HepG2 (cell line): ENCODE measurements at regions not wholly inside any gene's neighbourhood (a gene's known extent, or its start where the extent isn't known, plus 50 kb on each side); places are given as distances from the start of the nearest gene placed in this dataset.

Experiments used
- ATAC-seq: fragments of 200-7000 bp; cut with Tn5 transposase; 3 replicates; pipeline ENCODE4 v1.9.1; 2020; ENCODE audit warnings: mild to moderate bottlenecking, moderate library complexity
- BruUV-seq: library from RNA; stranded (reverse); fragments of 400-500 nt; replicated peaks from 2 replicates; lab custom pipeline; 2021; lab: Mats Ljungman, UMichigan
- CTCF ChIA-PET: fragments of 300-600 bp; formaldehyde crosslinking; extraction: SDS; loops from one replicate; lab custom pipeline; 2021; ENCODE audit warnings: low total read pairs, inconsistent platforms, low intra/inter-chr PET ratio; lab: Yijun Ruan, JAX
- POLR2A ChIA-PET: fragments of 350-600 bp; sonication (Branson Sonifier 250); formaldehyde crosslinking; loops from one replicate; lab custom pipeline; 2020; ENCODE audit warnings: antibody characterized with exemption, inconsistent platforms; lab: Yijun Ruan, JAX
- DNase-seq: peaks from one replicate; pipeline ENCODE4 v3.0.0-alpha.2; 2015; ENCODE audit warnings: low spot score
- FAIRE-seq: peaks from 3 replicates; lab custom pipeline; 2011; peaks lifted over from hg19 to GRCh38; lab: Jason Lieb, UNC
- H2AFZ ChIP-seq: one replicate; pipeline ENCODE4 v1.6.1; 2011; ENCODE audit warnings: low read length, inconsistent platforms
- H3K27ac ChIP-seq: fragments of 300-600 bp; 3 replicates; pipeline ENCODE4 v1.8.0; 2011; ENCODE audit warnings: mixed run types, mild to moderate bottlenecking, mixed read lengths, low read length, inconsistent platforms; ENCODE audit not compliant: insufficient read depth; ENCODE audit errors: extremely low read length
- H3K27me3 ChIP-seq, 2 experiments: fragments of 200-600 bp in 1 of 2; 2 replicates in 1 of 2; 3 replicates in 1 of 2; pipeline versions ENCODE4 v1.6.0 to v1.8.0; 2011; ENCODE audit warnings: low read length in 2 of 2, mild to moderate bottlenecking in 2 of 2, moderate library complexity in 2 of 2, inconsistent platforms in 1 of 2; ENCODE audit not compliant: insufficient read depth in 2 of 2, control insufficient read depth in 1 of 2
- H3K36me3 ChIP-seq, 2 experiments: fragments of 200-600 bp in 1 of 2; replicated peaks in 1 of 2; 2 replicates in 1 of 2; 3 replicates in 1 of 2; pipeline versions ENCODE4 v1.5.1 to v1.8.0; 2011; ENCODE audit warnings: low read length in 2 of 2, inconsistent platforms in 1 of 2; ENCODE audit not compliant: insufficient read depth in 2 of 2, control insufficient read depth in 1 of 2
- H3K4me1 ChIP-seq: 2 replicates; pipeline ENCODE4 v1.5.1; 2012; ENCODE audit warnings: low read length, inconsistent platforms; ENCODE audit not compliant: insufficient read depth
- H3K4me2 ChIP-seq: 2 replicates; pipeline ENCODE4 v1.6.0; 2011; ENCODE audit warnings: low read depth, low read length, inconsistent platforms
- H3K4me3 ChIP-seq, 3 experiments: fragments of 200-600 bp in 1 of 3; sonication (generic), shearing (Covaris generic) in 1 of 3; replicated peaks in 1 of 3; 2 replicates each; pipeline ENCODE4 v1.5.1; 2011 to 2016; ENCODE audit warnings: low read length in 3 of 3, inconsistent platforms in 2 of 3, low read depth in 2 of 3, mild to moderate bottlenecking in 2 of 3, control low read depth in 1 of 3, mixed read lengths in 1 of 3; ENCODE audit not compliant: insufficient read depth in 1 of 3
- H3K79me2 ChIP-seq: one replicate; pipeline ENCODE4 v1.6.1; 2011; ENCODE audit warnings: low read length, inconsistent platforms; ENCODE audit not compliant: insufficient read depth
- H3K9ac ChIP-seq: 2 replicates; pipeline ENCODE4 v1.6.0; 2011; ENCODE audit warnings: mild to moderate bottlenecking, low read depth, low read length, inconsistent platforms; ENCODE audit not compliant: insufficient read depth
- H3K9me3 ChIP-seq: 2 replicates; pipeline ENCODE4 v1.5.1; 2012; ENCODE audit warnings: mild to moderate bottlenecking, low read length
- H4K20me1 ChIP-seq: 2 replicates; pipeline ENCODE4 v1.6.0; 2011; ENCODE audit warnings: inconsistent platforms, mild to moderate bottlenecking, low read length, moderate library complexity; ENCODE audit not compliant: insufficient read depth
- BCLAF1 ChIP-seq: fragments of 450-650 bp; IDR thresholded peaks from 2 replicates; pipeline ENCODE4 v1.6.1; 2017; ENCODE audit warnings: mild to moderate bottlenecking
- DRAP1 ChIP-seq: IDR thresholded peaks from 2 replicates; pipeline ENCODE4 v1.6.1; 2016; ENCODE audit warnings: missing genetic modification reagents, missing compliant biosample characterization
- GRHL1 ChIP-seq: sonication (generic); formaldehyde crosslinking; conservative IDR thresholded peaks from 2 replicates; pipeline ENCODE4 v1.8.0; 2022; ENCODE audit warnings: missing genetic modification reagents
- MTERF4 ChIP-seq: sonication (generic); formaldehyde crosslinking; IDR thresholded peaks from 2 replicates; pipeline ENCODE4 v1.8.0; 2023; ENCODE audit warnings: mild to moderate bottlenecking, missing genetic modification reagents
- MXD4 ChIP-seq: IDR thresholded peaks from 2 replicates; pipeline ENCODE4 v1.6.1; 2016; ENCODE audit warnings: mild to moderate bottlenecking, missing biosample characterization, missing genetic modification reagents
- POLR2A ChIP-seq, 2 experiments: IDR thresholded peaks; 2 replicates each; pipeline ENCODE4 v1.6.1; 2011; ENCODE audit warnings: low read depth in 2 of 2, low read length in 2 of 2, mild to moderate bottlenecking in 1 of 2, moderate library complexity in 1 of 2; ENCODE audit not compliant: insufficient read depth in 1 of 2
- TFAP4 ChIP-seq: sonication (generic); IDR thresholded peaks from 2 replicates; pipeline ENCODE4 v1.6.1; 2016; ENCODE audit warnings: low read depth, borderline replicate concordance
- TRAFD1 ChIP-seq: sonication (generic); formaldehyde crosslinking; IDR thresholded peaks from 2 replicates; pipeline ENCODE4 v1.5.1; 2020; ENCODE audit warnings: missing genetic modification reagents, mild to moderate bottlenecking, borderline replicate concordance
- ZFP1 ChIP-seq: IDR thresholded peaks from 2 replicates; pipeline ENCODE4 v1.6.1; 2016
- ZFP36L2 ChIP-seq: sonication (generic); formaldehyde crosslinking; IDR thresholded peaks from 2 replicates; pipeline ENCODE4 v1.4.0; 2020; ENCODE audit warnings: missing genetic modification reagents
- ZNF263 ChIP-seq: sonication (generic); formaldehyde crosslinking; IDR thresholded peaks from 2 replicates; pipeline ENCODE4 v1.4.0; 2020; ENCODE audit warnings: missing genetic modification reagents
- ZNF274 ChIP-seq: sonication (generic); formaldehyde crosslinking; IDR thresholded peaks from 2 replicates; pipeline ENCODE4 v1.5.1; 2020; ENCODE audit warnings: mild to moderate bottlenecking, missing genetic modification reagents
- ZNF616 ChIP-seq: sonication (generic); formaldehyde crosslinking; IDR thresholded peaks from 2 replicates; pipeline ENCODE4 v1.5.0; 2020; ENCODE audit warnings: low read depth, mild to moderate bottlenecking, missing genetic modification reagents
- ZNF75D ChIP-seq: sonication (generic); formaldehyde crosslinking; IDR thresholded peaks from 2 replicates; pipeline ENCODE4 v1.8.1; 2023; ENCODE audit warnings: missing genetic modification reagents, mild to moderate bottlenecking, borderline replicate concordance
- WGBS: methylation state at CpG from one replicate; pipeline ENCODE4 v1.1.6; 2017; ENCODE audit warnings: low lambda C conversion rate; 5-methylcytosine and 5-hydroxymethylcytosine counted together
- in situ Hi-C: cut with HindIII; loops from 2 replicates; pipeline ENCODE4 v1.10.0; 2017; ENCODE audit warnings: low pct_unique_long_range_greater_than_20kb; ENCODE audit not compliant: extremely low pct_ligation_motif_present
- intact Hi-C: fragments of 100-400 bp; cut with micrococcal nuclease; formaldehyde crosslinking; loops from one replicate; pipeline ENCODE4 v1.10.0; 2022; ENCODE audit not compliant: unreplicated experiment

- TF ChIP-seq ZNF274 (CRISPR knock-in tag) (no peak), GRHL1 (CRISPR knock-in tag) (no peak), BCLAF1 (no peak), MTERF4 (no peak), ZNF75D (no peak)
Measured at GRCh38 chr2:58545300-58546280, 304.5 kb upstream of the FANCL start (continued).

- 6% methylated on average over 3 of the region's 3 CpGs for WGBS
- in situ Hi-C loops, result no loop called here
- POLR2A ChIA-PET, result no interaction called here
- no peaks in the 10 kb centered on the region for H3K27me3 ChIP-seq
- no peaks in the 10 kb centered on the region for H3K36me3 ChIP-seq
- DNase-seq (no peak), FAIRE-seq (no peak), ATAC-seq (no peak)
- BruUV-seq, result no TSS peak
- no peak overlapping the region for H3K27ac ChIP-seq
- CTCF ChIA-PET, result no interaction called here
- no peaks in the 10 kb centered on the region for H4K20me1 ChIP-seq
- H3K4me2 ChIP-seq, result no peak overlapping the region
- intact Hi-C loops, result no loop called here
- H3K9me3 ChIP-seq, result no peaks in the 10 kb centered on the region
- no peak overlapping the region for H3K4me3 ChIP-seq
- H2AFZ ChIP-seq, result no peak overlapping the region
- no peaks in the 10 kb centered on the region for H3K79me2 ChIP-seq
- no peaks in the 10 kb centered on the region for H3K4me1 ChIP-seq
- no peak overlapping the region for H3K9ac ChIP-seq
- TF ChIP-seq ZNF616 (CRISPR knock-in tag), result no peak
- TF ChIP-seq POLR2A (IDR thresholded peaks at IDR 0.05; ENCODE audit: insufficient read depth in 1 of 2, low read depth in 2 of 2, low read length in 2 of 2), result no peak
- no peak for TF ChIP-seq ZFP36L2
- TF ChIP-seq MXD4, result no peak
- no peak for TF ChIP-seq DRAP1 (CRISPR knock-in tag)
- TF ChIP-seq TFAP4, result no peak
- TF ChIP-seq ZFP1 (CRISPR knock-in tag), result no peak
- TF ChIP-seq TRAFD1 (CRISPR knock-in tag), result no peak
- no peak for TF ChIP-seq ZNF263 (CRISPR knock-in tag)
Measured at GRCh38 chr2:58543442-58543841, 302.3 kb upstream of the FANCL start.
